CD4-positive, alpha-beta T cell (primary cell): ENCODE measurements at regions not wholly inside any gene's neighbourhood (a gene's known extent, or its start where the extent isn't known, plus 50 kb on each side); places are given as distances from the start of the nearest gene placed in this dataset.
"Not testable (repeated sequence)": the region's sequence is repeated elsewhere in the genome, so short reads cannot be mapped to it uniquely, and the experiment has no call there.

Source experiments
- ATAC-seq: fragments of 200-7000 bp; cut with Tn5 transposase; one replicate; pipeline ENCODE4 v1.10.0; 2022; ENCODE audit warnings: mild to moderate bottlenecking; ENCODE audit not compliant: poor library complexity
- CTCF ChIA-PET: fragments of 350-600 bp; sonication (Branson Sonifier 250); formaldehyde crosslinking; loops from one replicate; lab custom pipeline; 2021; ENCODE audit warnings: antibody characterized with exemption, inconsistent platforms; lab: Charles Lee
- POLR2A ChIA-PET: fragments of 350-600 bp; sonication (Branson Sonifier 250); formaldehyde crosslinking; loops from one replicate; lab custom pipeline; 2021; ENCODE audit warnings: antibody characterized with exemption, inconsistent platforms; lab: Charles Lee
- DNase-seq, 14 experiments: peaks; one replicate each; pipeline ENCODE4 v3.0.0-alpha.2; 2013 to 2020; ENCODE audit warnings: mixed read lengths in 2 of 14
- H3K27ac ChIP-seq, 2 donors: one replicate each; pipeline versions ENCODE4 v1.5.1 to v1.7.0; 2013; ENCODE audit warnings: low read length in 2 of 2, low read depth in 1 of 2, mild to moderate bottlenecking in 1 of 2
- H3K27me3 ChIP-seq, 2 experiments: 1 replicate in 1 of 2; 2 replicates in 1 of 2; pipeline versions ENCODE4 v1.6.1 to v1.7.0; 2013; ENCODE audit warnings: low read length in 2 of 2, control low read depth in 1 of 2, mild to moderate bottlenecking in 1 of 2, moderate library complexity in 1 of 2; ENCODE audit not compliant: insufficient read depth in 2 of 2, control insufficient read depth in 1 of 2
- H3K36me3 ChIP-seq: one replicate; pipeline ENCODE4 v1.6.1; 2013; ENCODE audit warnings: low read length, control low read depth; ENCODE audit not compliant: insufficient read depth
- H3K4me1 ChIP-seq: one replicate; pipeline ENCODE4 v1.6.1; 2013; ENCODE audit warnings: low read length, control low read depth; ENCODE audit not compliant: insufficient read depth
- H3K4me3 ChIP-seq: one replicate; pipeline ENCODE4 v1.5.1; 2013; ENCODE audit warnings: mild to moderate bottlenecking, low read length, moderate library complexity
- H3K9me3 ChIP-seq, 2 experiments: 1 replicate in 1 of 2; 2 replicates in 1 of 2; pipeline versions ENCODE4 v1.6.1 to v1.7.0; 2013; ENCODE audit warnings: low read length in 2 of 2, mild to moderate bottlenecking in 2 of 2, control low read depth in 1 of 2, moderate library complexity in 1 of 2; ENCODE audit not compliant: control insufficient read depth in 1 of 2, insufficient read depth in 1 of 2
- H3K27ac Mint-ChIP-seq: one replicate; pipeline ENCODE4 v1.8.0; 2020; ENCODE audit warnings: mixed read lengths
- H3K27me3 Mint-ChIP-seq: one replicate; pipeline ENCODE4 v1.8.0; 2021; ENCODE audit warnings: mixed read lengths
- H3K36me3 Mint-ChIP-seq: one replicate; pipeline ENCODE4 v1.8.0; 2021; ENCODE audit warnings: low read depth, mixed read lengths
- H3K4me1 Mint-ChIP-seq: one replicate; pipeline ENCODE4 v1.8.0; 2021; ENCODE audit warnings: low read depth, mixed read lengths
- H3K4me3 Mint-ChIP-seq: one replicate; pipeline ENCODE4 v1.8.0; 2020; ENCODE audit warnings: mild to moderate bottlenecking, mixed read lengths
- H3K9me3 Mint-ChIP-seq: one replicate; pipeline ENCODE4 v1.8.0; 2020; ENCODE audit warnings: mixed read lengths
- CTCF ChIP-seq: fragments of 200-600 bp; IDR thresholded peaks from one replicate; pipeline ENCODE4 v1.8.0; 2022; ENCODE audit warnings: antibody characterized with exemption, mild to moderate bottlenecking
- intact Hi-C, 2 experiments: fragments of 100-400 bp; cut with DNase I in 1 of 2; cut with micrococcal nuclease in 1 of 2; formaldehyde crosslinking; loops; one replicate each; pipeline versions ENCODE4 v1.15.1 to v1.9.0; 2023 to 2025; cut with DNase I, micrococcal nuclease

DNA sequence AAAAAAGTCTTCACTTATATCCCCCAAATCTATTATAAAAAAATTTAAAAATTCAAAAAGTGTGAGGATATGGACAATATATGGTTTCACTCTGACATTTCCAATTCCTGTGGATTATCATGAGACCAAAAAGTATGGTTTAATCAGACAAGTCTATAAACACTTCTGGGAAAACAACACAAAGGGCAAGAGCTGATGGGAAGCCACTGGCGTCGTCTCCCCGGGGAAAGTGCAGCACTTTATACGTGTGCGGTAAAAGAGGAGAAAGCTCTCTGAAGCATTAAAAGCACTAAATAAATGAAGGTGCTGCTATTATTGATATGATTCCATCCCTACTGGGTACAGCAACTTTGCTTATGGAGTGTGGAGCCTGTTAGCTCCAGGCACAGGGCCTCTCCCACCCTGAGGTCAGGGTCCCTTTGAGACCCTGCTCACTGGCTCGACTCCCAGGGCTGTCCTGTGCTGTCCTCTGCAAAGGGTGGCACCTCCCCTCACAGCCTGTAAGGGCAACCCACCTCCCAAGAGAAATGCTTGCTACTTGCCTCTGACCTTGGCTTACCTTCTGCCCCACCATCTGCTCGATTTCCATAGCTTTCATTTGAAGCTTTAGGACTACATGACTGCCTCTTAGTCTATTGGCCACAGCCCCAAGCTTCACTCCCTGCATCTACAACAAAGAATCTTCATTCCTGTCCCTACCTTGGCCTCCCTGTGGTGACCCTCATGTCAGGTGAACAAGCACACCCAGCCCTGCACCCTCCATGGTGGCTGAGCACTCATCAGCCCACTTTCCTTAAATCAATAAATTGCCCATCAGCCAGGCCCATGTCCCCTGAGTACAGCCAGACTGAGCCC is 248.6 kb downstream of the HNRNPD start:
- TF ChIP-seq CTCF = no peak
- Mint-ChIP-seq H3K36me3 (no peaks in the 10 kb centered on the region), H3K4me1 (peaks cover 16% of the 10 kb centered on the region), H3K4me3 (no peak overlapping the region), H3K9me3 (no peaks in the 10 kb centered on the region), H3K27ac (no peak overlapping the region), H3K27me3 (no peaks in the 10 kb centered on the region)
- ATAC-seq (no peak), DNase-seq (no peak)
- Histone ChIP-seq H3K4me1 (peaks cover 6% of the 10 kb centered on the region), H3K36me3 (no peaks in the 10 kb centered on the region), H3K4me3 (no peak overlapping the region), H3K27me3 (no peaks in the 10 kb centered on the region), H3K27ac (no peak overlapping the region), H3K9me3 (no peaks in the 10 kb centered on the region)
- CTCF ChIA-PET = no interaction called here
- POLR2A ChIA-PET = interaction anchor here (0.9 to 1.2 kb wide), 2 partner anchors 12 to 76 kb away, joined by 4 to 5 read pairs; no protein-coding TSS in a partner anchor
- intact Hi-C loops = loop anchor here (1.0 to 5.0 kb wide), 7 partner anchors 77 to 235 kb away; no protein-coding TSS in a partner anchor

GRCh38 chr4:82124365-82124764 is 249.4 kb downstream of the HNRNPD start:
- intact Hi-C loops = loop anchor here (1.0 to 5.0 kb wide), 6 partner anchors 78 to 236 kb away; no protein-coding TSS in a partner anchor

GRCh38 chr4:82123934-82124333 is 249.9 kb downstream of the HNRNPD start:
- DNase-seq (peak in 7 of 14 experiments; percentile 6 to 60 (median 41)), ATAC-seq (peak; percentile 70)
- ChIA-PET CTCF (no interaction called here), POLR2A (interaction anchor here (0.9 to 1.4 kb wide), 3 partner anchors 13 to 652 kb away, joined by 3 to 5 read pairs (median 4); partner anchors contain the start of gene RASGEF1B)
- Mint-ChIP-seq H3K27ac (no peak overlapping the region), H3K4me1 (peaks cover 16% of the 10 kb centered on the region), H3K27me3 (no peaks in the 10 kb centered on the region), H3K4me3 (no peak overlapping the region), H3K9me3 (no peaks in the 10 kb centered on the region), H3K36me3 (no peaks in the 10 kb centered on the region)
- no peak overlapping the region for H3K27ac ChIP-seq
- H3K27me3 ChIP-seq = no peaks in the 10 kb centered on the region
- H3K9me3 ChIP-seq = no peaks in the 10 kb centered on the region
- no peak overlapping the region for H3K4me3 ChIP-seq
- H3K36me3 ChIP-seq = no peaks in the 10 kb centered on the region
- intact Hi-C loops = loop anchor here (1.0 to 5.0 kb wide), 7 partner anchors 78 to 236 kb away; no protein-coding TSS in a partner anchor
- peak; percentile 65 for TF ChIP-seq CTCF
- peaks cover 6% of the 10 kb centered on the region for H3K4me1 ChIP-seq

More at GRCh38 chr4:82124365-82124764, 249.4 kb downstream of the HNRNPD start:
- ChIA-PET POLR2A (interaction anchor here (0.9 to 1.4 kb wide), 3 partner anchors 13 to 653 kb away, joined by 3 to 5 read pairs (median 4); partner anchors contain the start of gene RASGEF1B), CTCF (no interaction called here)
- H3K4me1 ChIP-seq = peaks cover 6% of the 10 kb centered on the region
- H3K36me3 ChIP-seq = no peaks in the 10 kb centered on the region
- no peaks in the 10 kb centered on the region for H3K9me3 ChIP-seq
- Mint-ChIP-seq H3K4me3 (no peak overlapping the region), H3K4me1 (peaks cover 16% of the 10 kb centered on the region), H3K36me3 (no peaks in the 10 kb centered on the region), H3K27ac (no peak overlapping the region), H3K27me3 (no peaks in the 10 kb centered on the region), H3K9me3 (no peaks in the 10 kb centered on the region)
- H3K27me3 ChIP-seq = no peaks in the 10 kb centered on the region
- no peak for TF ChIP-seq CTCF
- no peak for DNase-seq
- H3K27ac ChIP-seq = no peak overlapping the region
- H3K4me3 ChIP-seq = no peak overlapping the region
- no peak for ATAC-seq

- ATAC-seq, H3K4me3 ChIP-seq, H3K9me3 Mint-ChIP-seq, DNase-seq, POLR2A ChIA-PET, H3K36me3 Mint-ChIP-seq, H3K27me3 Mint-ChIP-seq, H3K4me1 ChIP-seq, H3K4me1 Mint-ChIP-seq, H3K36me3 ChIP-seq, H3K9me3 ChIP-seq, H3K27ac ChIP-seq, CTCF ChIA-PET, H3K27ac Mint-ChIP-seq, H3K27me3 ChIP-seq, H3K4me3 Mint-ChIP-seq, intact Hi-C loops: not testable (repeated sequence)
Observed at GRCh38 chr4:82115183-82115582, 258.6 kb downstream of the HNRNPD start.
